Suprapubic skin (tissue), 3 donors: ENCODE measurements at regions not wholly inside any gene's neighbourhood (a gene's known extent, or its start where the extent isn't known, plus 50 kb on each side); places are given as distances from the start of the nearest gene placed in this dataset.

Source experiments
- EP300 ChIP-seq: sonication (generic); formaldehyde crosslinking; IDR thresholded peaks from one replicate; pipeline ENCODE4 v1.6.1; 2017; ENCODE audit warnings: antibody characterized with exemption
- TF ChIP-seq, protein P1 (sequence below), 2 donors: fragments of 200-600 bp in 1 of 2; fragments of 450-650 bp in 1 of 2; sonication (generic) in 1 of 2; IDR thresholded peaks; one replicate each; pipeline ENCODE4 v1.5.1; 2016 to 2019; ENCODE audit warnings: antibody characterized with exemption in 2 of 2, mild to moderate bottlenecking in 1 of 2, moderate library complexity in 1 of 2

DNA sequence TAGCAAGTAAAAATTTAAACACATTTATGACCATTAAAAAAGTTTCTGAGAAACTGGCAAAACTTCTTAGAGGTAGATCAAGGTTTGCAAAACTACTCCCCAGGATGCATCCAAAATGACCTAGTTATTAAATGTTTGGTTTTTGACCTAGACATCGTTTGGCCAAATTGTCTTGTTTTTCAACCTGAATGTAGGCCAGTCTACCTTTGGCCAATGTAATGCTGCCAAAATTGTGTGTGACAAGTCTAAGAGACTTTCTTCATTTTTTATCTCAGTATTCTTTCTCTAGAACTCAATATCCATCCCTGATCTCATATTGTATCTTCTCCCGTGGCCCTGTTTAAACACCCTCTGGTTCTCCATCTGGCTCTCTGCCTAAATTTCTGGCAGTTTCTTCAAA is 202.0 kb downstream of the CXCL12 start:
- no peak for TF ChIP-seq EP300
- TF ChIP-seq, protein P1, sequence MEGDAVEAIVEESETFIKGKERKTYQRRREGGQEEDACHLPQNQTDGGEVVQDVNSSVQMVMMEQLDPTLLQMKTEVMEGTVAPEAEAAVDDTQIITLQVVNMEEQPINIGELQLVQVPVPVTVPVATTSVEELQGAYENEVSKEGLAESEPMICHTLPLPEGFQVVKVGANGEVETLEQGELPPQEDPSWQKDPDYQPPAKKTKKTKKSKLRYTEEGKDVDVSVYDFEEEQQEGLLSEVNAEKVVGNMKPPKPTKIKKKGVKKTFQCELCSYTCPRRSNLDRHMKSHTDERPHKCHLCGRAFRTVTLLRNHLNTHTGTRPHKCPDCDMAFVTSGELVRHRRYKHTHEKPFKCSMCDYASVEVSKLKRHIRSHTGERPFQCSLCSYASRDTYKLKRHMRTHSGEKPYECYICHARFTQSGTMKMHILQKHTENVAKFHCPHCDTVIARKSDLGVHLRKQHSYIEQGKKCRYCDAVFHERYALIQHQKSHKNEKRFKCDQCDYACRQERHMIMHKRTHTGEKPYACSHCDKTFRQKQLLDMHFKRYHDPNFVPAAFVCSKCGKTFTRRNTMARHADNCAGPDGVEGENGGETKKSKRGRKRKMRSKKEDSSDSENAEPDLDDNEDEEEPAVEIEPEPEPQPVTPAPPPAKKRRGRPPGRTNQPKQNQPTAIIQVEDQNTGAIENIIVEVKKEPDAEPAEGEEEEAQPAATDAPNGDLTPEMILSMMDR (IDR thresholded peaks at IDR 0.05): no peak
